PC-9 (cell line): ENCODE measurements at regions not wholly inside any gene's neighbourhood (a gene's known extent, or its start where the extent isn't known, plus 50 kb on each side); places are given as distances from the start of the nearest gene placed in this dataset.

Source experiments
- CTCF ChIP-seq: fragments of 200-600 bp; sonication (generic); conservative IDR thresholded peaks from 2 replicates; pipeline ENCODE4 v1.6.1; 2017; ENCODE audit warnings: mixed run types, antibody characterized with exemption, mild to moderate bottlenecking, moderate library complexity
- EZH2 ChIP-seq: fragments of 200-600 bp; sonication (generic); IDR thresholded peaks from 2 replicates; pipeline ENCODE4 v1.8.0; 2017; ENCODE audit warnings: antibody characterized with exemption, low read depth

- no peak for TF ChIP-seq CTCF
- no peak for TF ChIP-seq EZH2
Observed at GRCh38 chr10:90398566-90398965, 459.3 kb downstream of the HTR7 start.
